ENCODE measurements at regions not wholly inside any gene's neighbourhood (a gene's known extent, or its start where the extent isn't known, plus 50 kb on each side); places are given as distances from the start of the nearest gene placed in this dataset.
A peak's percentile ranks its signal among the peaks of the same experiment; 100 is the strongest.
"Not testable (repeated sequence)": the region's sequence is repeated elsewhere in the genome, so short reads cannot be mapped to it uniquely, and the experiment has no call there.

DNA sequence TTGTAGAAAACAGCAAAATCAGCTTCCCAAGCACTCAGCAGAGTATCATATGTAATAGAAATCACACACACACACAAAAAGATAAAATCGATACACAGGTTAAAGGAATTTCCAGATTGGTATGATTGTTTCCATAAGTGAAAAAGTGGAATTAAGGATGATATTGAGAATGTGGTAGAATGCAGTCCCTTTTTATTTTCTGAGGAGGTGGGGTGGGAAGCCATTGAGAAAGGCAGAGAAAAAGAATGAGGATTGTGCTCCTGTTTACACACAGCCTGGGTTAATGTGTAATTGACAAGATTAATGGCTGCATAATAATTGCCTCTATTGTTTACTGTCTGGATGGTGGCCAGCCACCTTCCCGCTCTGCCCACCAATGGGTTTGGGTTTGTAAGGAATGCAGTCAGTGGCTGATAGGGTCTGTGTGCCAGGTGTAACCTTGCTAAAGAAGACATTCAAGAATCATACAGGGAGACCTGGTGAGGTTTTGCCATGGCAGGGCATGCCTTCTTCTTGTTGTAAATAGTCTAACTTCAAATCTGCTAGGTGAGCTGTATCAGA is 177.2 kb upstream of the MAP3K1 start:
- intact Hi-C loops (cut with DNase I), result no loop called here
- no peak for DNase-seq (ENCODE audit: low spot score)

DNA sequence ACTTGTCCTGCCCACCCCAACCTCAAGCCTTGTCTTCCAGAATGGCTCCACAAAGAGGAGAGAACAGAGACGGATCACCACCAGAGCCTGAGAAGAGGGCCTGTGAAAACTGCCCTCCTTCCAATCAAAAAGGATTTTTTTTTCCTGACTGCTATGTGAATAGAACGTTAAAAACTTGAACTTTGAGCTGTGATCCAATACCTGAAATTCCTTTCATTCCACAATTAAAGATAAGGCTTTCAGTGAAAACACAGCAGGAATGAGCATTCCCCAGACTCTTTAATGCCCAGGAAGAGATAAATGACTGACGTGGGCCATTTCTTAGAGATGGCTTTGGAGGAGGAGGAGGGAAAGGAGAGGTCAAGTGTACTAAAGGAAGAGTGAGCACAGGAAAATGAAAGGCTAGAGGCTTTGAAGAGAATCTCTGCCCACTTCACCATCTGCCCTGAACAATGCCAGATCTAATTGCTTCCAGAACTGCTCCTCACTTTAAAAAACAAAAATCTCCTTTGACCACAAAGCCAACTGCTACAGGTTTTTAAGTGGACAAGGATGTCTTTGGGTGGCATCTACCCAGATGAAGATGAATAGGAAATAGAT is 177.9 kb upstream of the MAP3K1 start:
- no peak for DNase-seq (ENCODE audit: low spot score)
- intact Hi-C loops (cut with DNase I), result no loop called here

DNA sequence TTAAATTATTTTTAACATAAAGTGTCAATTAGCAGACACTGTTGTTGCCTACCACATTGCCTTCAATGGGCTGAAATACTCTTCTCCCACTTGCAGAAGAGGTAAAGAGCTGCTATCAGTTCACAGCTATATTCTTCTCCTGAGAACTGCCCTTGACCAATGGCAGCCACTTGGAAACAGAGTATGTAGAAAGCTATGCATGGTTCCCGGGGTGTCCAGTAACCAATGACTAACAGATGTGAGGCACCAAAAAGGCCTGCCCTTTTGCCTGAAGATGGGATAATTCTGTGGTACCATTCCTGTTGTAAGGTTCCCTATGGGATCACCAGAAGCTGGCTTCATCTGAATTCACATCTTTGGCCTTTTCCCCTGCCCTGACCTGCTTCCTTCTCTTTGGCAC is 181.4 kb upstream of the MAP3K1 start:
- intact Hi-C loops (cut with DNase I), result no loop called here
- DNase-seq (ENCODE audit: low spot score), result no peak

DNA sequence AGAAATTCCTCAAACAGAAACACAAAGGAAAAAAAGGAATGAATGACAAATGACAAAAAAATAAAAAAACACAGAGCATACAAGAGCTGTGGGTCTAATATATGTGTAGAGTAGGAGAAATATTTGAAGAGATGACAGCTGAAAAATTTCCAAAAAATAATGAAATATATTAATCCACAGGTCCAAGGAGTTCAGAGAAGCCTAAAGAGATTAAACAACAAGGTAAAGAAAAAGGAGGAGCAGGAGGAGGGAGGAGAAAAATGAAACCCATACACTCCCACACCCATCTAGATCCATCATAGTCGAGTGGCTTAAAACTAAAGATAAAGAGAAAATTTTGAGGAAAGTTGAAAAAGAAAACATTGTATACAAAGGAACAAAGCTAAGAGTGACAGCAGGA is 182.4 kb upstream of the MAP3K1 start:
- no peak for DNase-seq (ENCODE audit: low spot score)
- intact Hi-C loops (cut with DNase I), result no loop called here

DNA sequence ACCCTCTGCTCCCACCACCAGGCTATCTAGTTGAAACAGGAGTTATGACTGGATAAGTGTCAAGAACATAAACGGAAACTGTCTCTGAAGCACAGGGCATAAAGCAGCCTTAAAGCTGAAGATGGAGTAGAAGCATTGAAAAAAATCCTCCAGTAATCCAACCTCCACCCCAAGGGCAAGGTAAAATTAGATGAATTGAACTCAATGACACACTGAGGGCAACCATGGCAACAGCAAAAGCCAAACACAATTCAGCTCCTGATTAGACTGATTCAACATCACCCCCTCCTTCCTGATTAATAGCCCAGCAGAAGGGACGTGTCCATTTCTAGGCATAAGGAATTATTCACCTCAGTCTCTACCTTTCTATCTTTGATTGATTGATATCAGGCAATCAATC is 183.2 kb upstream of the MAP3K1 start:
- intact Hi-C loops (cut with DNase I), result no loop called here
- no peak for DNase-seq (ENCODE audit: low spot score)

DNA sequence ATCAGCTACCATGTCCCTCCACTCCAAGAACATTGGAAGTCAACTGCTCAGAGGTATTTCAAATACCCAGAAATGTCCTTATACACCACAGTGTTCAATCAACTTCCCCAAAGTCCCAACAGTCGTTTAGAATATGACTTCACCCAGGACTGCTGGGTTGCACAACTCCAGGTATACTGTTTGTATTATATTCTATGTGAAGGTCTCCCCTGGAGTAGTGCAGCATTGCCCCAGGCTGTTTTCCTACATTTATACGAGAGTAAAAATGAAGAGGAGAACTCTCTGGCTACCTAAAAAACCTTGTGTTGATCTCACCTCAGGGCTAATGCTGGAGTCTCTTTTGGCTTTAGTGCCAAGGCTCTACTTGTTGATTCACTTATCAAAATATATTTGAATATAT is 183.6 kb upstream of the MAP3K1 start:
- intact Hi-C loops (cut with DNase I), result no loop called here
- no peak for DNase-seq (ENCODE audit: low spot score)

DNA sequence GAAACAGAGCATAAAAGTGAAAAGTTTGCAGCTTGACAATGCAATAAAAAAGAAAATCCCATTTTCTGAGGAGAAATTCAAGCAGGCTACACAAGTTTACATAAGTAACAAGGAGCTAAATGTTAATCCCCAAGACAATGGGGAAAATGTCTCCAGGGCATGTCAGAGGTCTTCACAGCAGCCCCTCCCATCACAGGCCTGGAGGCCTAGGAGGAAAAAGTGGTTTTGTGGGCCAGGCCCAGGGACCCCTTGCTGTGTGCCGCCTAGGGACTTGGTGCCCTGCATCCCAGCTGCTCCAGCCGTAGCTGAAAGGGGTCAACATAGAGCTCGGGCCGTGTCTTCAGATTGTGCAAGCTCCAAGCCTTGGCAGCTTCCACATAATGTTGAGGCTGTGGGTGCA is 186.7 kb upstream of the MAP3K1 start:
- DNase-seq (ENCODE audit: low spot score); intact Hi-C loops (cut with DNase I): not testable (repeated sequence)

DNA sequence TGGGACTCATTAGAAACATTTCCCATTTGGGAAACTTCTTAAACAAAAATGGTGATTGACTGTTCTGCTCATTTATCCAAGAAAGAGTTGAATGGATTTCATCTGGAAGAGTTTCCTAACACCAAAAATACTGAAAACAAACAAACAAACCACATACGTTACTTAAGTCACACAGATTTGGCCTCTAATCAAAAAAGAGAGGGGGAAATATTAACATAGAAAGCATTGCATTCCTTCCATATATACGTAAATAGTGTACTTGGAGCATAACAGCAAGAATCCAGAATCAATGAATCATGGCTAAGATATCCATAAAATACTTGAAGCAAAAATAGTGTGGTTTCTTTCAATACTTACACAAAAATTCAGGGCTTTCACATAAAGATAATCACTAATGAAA is 189.8 kb upstream of the MAP3K1 start:
- intact Hi-C loops (cut with DNase I), result no loop called here
- no peak for DNase-seq (ENCODE audit: low spot score)

DNA sequence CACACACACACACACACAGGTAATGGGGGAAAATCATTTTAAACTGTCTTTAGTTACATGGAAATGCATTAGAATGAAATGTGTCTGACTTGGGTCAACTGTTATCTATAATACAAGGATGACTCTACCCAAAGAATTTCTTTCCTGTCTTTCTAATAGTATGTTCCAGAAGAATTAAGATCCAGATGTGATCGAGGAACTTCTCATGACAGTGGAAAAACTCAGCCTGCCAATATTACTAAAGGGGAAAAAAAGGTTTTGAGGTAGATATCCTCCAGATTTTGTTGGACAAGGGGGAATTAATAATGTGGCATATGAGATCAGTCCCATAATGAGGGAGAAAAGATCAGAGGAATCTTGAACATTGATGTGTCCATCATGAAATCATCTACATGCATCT is 190.6 kb upstream of the MAP3K1 start:
- intact Hi-C loops (cut with DNase I), result no loop called here

DNA sequence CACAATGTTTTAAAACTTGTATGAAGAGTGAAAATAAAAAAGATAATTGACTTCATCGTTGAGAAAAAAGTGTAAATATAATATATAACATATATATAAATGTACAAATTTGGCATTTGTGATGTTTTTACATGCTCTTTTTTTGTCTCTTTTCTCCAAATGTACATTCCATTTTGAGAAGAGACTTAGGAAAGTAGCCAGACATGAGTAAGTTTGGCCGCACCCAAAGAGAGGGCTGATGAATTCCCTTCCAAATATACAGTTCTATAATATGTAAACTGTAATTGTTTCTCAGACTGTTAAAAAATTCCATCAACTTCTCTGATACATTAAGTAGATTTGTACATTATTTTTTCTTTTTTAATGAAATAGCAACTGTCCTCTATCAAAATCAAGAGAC is 193.2 kb upstream of the MAP3K1 start:
- intact Hi-C loops (cut with DNase I), result no loop called here
- no peak for DNase-seq (ENCODE audit: low spot score)

More for the DNA sequence above, 190.6 kb upstream of the MAP3K1 start:
- no peak for DNase-seq (ENCODE audit: low spot score)

DNA sequence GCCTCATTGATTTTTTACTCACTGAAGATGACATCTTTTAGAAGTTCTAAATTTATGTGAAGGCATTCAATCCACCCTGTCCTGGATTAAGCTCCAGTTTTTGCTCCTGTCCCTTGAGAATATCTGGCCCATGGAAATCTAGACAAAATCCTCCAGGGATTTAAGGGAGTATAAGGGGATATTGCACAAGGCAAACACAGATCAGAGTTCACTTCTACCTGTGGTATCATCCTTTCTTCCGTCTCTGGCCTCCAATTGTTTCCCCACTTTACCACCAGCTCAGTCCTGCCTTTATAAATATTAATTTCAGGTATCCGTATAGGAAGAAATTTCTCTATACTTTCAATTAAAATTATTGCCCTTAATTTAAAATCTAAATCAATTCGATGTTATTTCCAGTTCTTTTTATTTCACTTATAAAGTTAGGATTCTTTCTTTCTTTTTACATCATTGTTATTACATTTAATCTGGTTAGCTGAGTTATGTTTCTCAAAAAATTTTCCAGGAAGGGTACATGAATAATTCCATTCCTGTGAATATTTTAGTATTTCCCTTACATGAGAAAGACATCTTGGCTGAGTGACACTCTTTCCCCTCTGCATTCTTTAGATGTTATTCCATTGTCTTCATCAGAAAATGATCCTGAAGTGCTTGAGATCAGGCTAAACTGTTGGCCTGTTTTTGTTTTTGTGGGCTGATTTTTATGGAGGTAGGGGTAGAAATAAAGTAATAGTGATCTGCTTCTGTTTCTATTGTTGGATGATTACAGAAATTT is 194.3 kb upstream of the MAP3K1 start:
- DNase-seq (ENCODE audit: low spot score), result no peak
- intact Hi-C loops (cut with DNase I), result no loop called here

DNA sequence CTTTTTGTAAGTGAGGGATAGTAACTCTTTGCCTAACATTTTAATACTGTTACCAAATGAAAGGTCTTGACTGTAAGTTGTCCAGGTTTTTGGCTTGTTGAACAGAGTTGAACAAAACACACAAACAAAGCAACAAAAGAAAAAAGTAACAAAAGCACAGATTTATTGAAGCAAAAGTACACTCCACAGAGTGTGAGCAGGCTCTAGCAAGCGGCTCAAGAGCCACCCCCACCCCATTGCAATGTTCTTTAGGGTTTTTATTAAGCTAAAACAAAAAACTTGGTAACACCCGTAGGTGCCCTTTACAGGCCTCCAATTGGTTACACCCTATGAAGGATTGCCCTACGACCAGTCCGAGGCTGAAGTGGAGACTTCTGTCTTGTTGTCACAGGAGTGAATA is 197.4 kb upstream of the MAP3K1 start:
- no peak for DNase-seq (ENCODE audit: low spot score)
- intact Hi-C loops (cut with DNase I), result no loop called here

DNA sequence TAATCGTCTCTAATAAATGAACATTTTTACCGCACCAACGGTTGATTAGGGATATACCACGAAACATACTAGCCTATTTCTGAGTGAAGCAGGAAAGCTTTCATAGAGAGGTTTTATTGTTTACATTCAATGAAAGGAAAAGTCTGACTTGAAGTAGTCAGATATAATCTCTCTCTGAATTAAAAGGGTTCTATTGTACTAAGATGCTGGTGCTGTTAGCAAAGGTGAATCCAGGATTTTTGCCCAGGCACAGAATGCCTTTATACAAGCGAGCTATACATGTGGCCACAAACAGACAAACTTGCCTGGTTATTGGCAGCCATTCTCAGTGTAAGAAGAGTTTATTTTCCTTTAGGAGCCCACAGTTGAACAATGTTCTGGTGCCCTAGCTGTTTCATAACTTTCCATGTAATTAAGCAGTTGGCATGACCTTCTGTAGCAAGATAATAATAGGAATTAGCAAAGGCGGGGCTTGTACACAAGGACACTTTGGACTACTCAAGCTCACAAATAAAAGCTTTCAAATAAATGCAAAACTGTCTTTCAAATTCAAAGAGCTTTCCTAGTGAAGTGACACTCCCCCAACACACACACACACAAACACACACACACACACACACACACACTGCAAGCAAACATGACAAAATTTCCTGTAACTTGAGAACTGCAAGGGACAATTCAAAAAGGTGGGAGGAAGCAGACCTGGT is 198.7 kb upstream of the MAP3K1 start:
- intact Hi-C loops (cut with DNase I), result no loop called here

DNA sequence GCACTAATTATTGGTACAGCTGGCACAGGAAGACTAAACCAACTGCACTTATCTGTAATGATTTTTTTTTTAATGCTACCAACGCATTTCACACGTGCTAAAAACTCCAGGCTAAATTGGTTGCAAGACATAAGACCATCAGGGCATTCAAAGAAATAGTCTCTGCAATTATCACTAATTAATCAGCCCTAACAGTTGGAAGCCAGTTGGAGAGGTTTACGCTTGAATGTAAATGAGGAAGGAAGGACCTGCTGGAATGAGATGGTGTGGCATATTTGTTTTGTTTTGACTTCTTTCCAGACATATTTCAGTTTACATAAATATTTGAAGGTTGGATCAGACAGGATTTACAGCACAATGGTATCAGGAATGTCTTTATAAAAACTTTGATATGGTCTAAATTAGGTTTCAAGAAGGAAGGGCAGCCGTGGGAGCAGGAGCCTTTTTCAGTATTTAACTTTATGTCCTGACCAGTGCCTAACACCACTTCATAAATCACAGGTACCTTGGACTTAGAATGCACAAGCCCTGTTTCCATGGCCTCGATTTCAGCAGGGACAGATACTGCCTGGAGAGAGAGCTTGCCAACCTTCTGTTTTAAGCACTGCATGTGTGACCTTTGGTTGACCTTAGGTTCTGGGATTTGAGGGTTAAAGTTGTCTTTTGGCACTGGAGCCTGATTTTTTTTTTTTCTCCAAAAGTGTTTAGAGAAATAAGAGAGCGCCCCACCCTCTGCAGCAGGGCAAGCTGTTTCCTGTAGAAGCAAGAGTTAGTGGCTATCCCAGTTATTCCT is 199.8 kb upstream of the MAP3K1 start:
- no peak for DNase-seq (ENCODE audit: low spot score)
- intact Hi-C loops (cut with DNase I), result no loop called here

More for the DNA sequence above, 198.7 kb upstream of the MAP3K1 start:
- no peak for DNase-seq (ENCODE audit: low spot score)

DNA sequence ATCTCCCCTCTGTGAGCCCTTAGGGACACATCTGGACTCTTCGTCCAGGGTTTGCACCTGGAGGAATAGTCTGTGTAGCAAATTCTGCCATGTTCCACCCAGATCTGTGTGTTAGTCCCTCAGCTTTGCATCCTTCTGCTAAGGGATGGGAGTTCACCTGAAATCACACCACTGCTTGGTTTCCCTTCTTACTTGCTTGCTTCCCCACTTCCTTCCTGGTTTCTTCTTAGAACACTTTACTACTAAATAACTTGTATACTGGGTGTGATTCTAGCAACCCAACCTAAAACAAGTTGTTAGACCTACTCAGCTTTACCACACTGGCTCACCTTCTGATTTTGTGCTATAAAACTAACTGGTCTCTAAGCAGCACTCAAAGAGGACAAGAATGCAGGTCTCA is 202.6 kb upstream of the MAP3K1 start:
- DNase-seq (ENCODE audit: low spot score), result no peak
- intact Hi-C loops (cut with DNase I), result no loop called here

DNA sequence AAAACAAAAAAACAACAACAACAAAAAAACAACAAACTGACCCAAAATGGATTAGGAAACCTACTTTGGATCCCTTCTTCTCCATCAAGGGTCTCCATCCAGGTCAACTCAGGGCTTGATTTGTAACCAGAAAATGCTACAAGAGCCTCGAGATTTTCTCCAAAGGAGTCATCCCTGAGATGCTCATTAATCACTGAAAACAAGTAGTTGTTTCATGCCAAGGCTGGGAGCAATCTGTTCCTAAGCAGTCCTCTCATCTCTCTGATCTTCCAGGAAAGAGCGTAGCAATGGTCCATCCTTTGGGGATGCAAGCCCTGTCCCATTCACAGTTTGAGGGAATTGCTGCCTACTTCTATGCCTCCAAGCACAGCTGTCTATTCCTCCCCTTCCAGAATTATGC is 203.0 kb upstream of the MAP3K1 start:
- DNase-seq (ENCODE audit: low spot score), result no peak
- intact Hi-C loops (cut with DNase I), result no loop called here

DNA sequence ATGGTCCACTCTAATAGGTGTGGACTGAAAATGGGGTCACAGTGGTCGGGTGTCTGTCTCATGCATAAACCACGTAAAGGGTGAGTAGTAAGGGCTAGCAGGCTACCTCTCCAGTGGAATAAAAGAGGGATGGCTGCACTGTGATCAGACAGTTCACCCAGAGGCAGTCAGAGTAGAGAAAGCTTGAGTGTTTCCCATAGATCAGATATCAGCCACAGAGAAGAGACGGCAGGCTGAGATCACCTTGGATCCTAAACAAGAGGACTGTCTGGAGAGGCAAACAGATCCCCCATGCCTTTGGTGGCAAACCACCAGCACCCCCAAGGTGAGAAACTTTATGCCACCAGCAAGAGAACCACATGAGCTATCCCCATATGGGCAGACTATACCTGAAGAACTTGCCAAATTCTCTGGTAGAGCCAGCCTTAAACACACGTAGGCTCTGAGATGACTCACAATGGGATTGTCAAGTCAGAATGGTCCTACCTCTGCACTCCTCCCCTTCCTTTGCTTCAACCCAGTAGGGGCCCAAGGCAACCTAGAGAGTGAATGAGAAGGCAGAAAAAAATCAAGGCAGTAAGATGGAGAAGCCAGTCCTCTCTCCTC is 205.2 kb upstream of the MAP3K1 start:
- no peak for DNase-seq (ENCODE audit: low spot score)
- intact Hi-C loops (cut with DNase I), result no loop called here

DNA sequence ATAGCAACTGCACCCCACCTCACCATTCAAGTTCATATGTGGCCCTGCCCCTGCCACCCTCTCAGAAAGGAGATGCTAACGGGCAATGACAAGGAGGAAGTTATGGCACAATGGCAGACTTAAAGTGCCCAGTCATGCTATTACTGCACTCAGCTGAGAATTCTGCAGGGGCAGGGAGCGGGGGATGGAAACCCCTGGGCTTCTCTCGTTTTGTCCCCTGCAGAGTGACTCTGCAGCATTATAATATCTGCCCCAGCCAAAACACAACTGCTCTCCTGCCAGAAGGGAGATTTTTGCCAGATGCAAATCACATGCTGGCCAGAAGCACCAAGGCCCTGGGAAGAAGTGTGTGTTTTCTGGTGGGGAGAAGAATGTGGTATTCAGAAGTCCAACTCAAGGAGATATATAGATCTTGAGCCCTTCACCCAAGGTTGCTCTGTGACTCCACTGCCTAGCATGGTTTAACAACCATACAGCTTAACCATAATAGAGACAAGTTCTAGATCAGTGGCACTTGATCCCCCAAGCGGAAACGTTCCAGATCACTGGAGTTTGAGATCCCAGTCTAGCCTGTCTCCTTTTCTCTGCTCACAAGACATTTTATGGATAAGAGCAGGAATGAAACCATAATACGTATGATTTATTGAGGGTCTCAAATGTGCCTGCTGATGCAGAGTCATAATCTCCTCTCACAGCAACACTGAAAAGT is 207.0 kb upstream of the MAP3K1 start:
- peak; percentile 80 for DNase-seq (ENCODE audit: low spot score)

DNA sequence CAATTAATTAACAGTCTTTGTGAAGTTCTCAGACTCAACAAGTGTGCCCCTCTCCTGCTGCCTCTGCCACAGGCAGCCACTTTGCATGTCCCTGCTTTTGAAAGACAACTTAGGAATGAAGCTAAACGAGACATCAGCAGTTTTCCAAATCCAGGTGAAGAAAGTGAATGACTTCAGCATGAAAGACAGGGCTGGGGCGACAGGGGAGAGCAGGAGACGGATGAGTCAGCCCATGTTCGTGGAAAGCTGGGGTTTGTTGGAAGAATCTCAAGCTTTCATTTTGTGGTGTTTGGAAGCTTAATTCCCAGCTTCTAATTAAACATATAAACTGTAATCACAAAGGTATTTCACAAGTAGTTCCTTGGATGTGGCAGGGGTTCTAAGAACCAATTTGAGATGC is 207.8 kb upstream of the MAP3K1 start:
- intact Hi-C loops (cut with DNase I), result no loop called here
- no peak for DNase-seq (ENCODE audit: low spot score)

More for the DNA sequence above, 207.0 kb upstream of the MAP3K1 start:
- intact Hi-C loops (cut with DNase I), result no loop called here
